HG03280 (cell line): ENCODE measurements at regions not wholly inside any gene's neighbourhood (a gene's known extent, or its start where the extent isn't known, plus 50 kb on each side); places are given as distances from the start of the nearest gene placed in this dataset.

Experiments
- ATAC-seq: cut with Tn5 transposase; IDR thresholded peaks from one replicate; pipeline ENCODE4 v1.9.1; 2021; ENCODE audit warnings: mild to moderate bottlenecking, moderate library complexity; ENCODE audit not compliant: unreplicated experiment

GRCh38 chr22:22082960-22083359 is 100.4 kb upstream of the TOP3B start:
- no peak for ATAC-seq

- ATAC-seq: no peak
These were observed 99.7 kb upstream of the TOP3B start for GRCh38 chr22:22082229-22082835.

- no peak for ATAC-seq
These were observed 97.7 kb upstream of the TOP3B start for GRCh38 chr22:22080270-22080669.

- ATAC-seq: no peak
These were observed 97.0 kb upstream of the TOP3B start for GRCh38 chr22:22079404-22080148.

- ATAC-seq: no peak
These were observed 95.7 kb upstream of the TOP3B start for GRCh38 chr22:22078329-22078728.

GRCh38 chr22:22076932-22077703 is 94.5 kb upstream of the TOP3B start:
- no peak for ATAC-seq

- no peak for ATAC-seq
These were observed 93.8 kb upstream of the TOP3B start for GRCh38 chr22:22076361-22076760.

GRCh38 chr22:22075382-22076163 is 93.0 kb upstream of the TOP3B start:
- no peak for ATAC-seq

GRCh38 chr22:22074634-22075381 is 92.2 kb upstream of the TOP3B start:
- no peak for ATAC-seq

GRCh38 chr22:22073769-22074561 is 91.4 kb upstream of the TOP3B start:
- no peak for ATAC-seq

GRCh38 chr22:22072169-22072836 is 89.7 kb upstream of the TOP3B start:
- no peak for ATAC-seq

- ATAC-seq: no peak
These were observed 88.9 kb upstream of the TOP3B start for GRCh38 chr22:22071455-22071854.

GRCh38 chr22:22070371-22070824 is 87.8 kb upstream of the TOP3B start:
- ATAC-seq: no peak

GRCh38 chr22:22069450-22070370 is 87.1 kb upstream of the TOP3B start:
- ATAC-seq: no peak

- ATAC-seq: no peak
These were observed 86.1 kb upstream of the TOP3B start for GRCh38 chr22:22068657-22069056.

- no peak for ATAC-seq
These were observed 85.4 kb upstream of the TOP3B start for GRCh38 chr22:22068025-22068424.

GRCh38 chr22:22067192-22067591 is 84.6 kb upstream of the TOP3B start:
- no peak for ATAC-seq

GRCh38 chr22:22064580-22064979 is 82.0 kb upstream of the TOP3B start:
- no peak for ATAC-seq
